GM21723 (cell line): ENCODE measurements at regions not wholly inside any gene's neighbourhood (a gene's known extent, or its start where the extent isn't known, plus 50 kb on each side); places are given as distances from the start of the nearest gene placed in this dataset.
A peak's percentile ranks its signal among the peaks of the same experiment; 100 is the strongest.

ENCODE experiments used
- ATAC-seq: cut with Tn5 transposase; IDR thresholded peaks from one replicate; pipeline ENCODE4 v1.9.1; 2021; ENCODE audit warnings: mild to moderate bottlenecking, moderate library complexity; ENCODE audit not compliant: unreplicated experiment

- ATAC-seq: no peak
These were observed 276.3 kb downstream of the KCNS3 start for GRCh38 chr2:18154812-18155211.

GRCh38 chr2:18154259-18154658, 275.8 kb downstream of the KCNS3 start:
- ATAC-seq: no peak

DNA sequence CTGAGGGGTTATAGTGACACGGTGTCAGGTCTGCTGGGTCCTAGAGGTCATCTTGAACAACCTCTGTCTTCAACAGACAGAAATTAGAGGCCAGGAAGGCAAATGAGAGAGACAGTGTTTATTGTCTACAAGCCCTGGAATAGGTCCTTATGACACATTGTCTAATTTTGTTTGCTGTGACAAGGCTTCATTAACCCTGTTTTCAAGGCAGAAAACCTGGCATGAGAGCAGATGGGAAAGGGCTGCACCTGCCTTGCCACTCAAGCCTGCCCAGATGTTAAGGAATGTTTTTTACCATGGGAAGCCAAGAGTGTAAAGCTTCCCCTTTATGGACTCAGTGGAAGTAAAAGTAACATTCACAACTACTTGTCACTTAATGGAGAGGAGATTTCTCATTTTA, 275.3 kb downstream of the KCNS3 start:
- no peak for ATAC-seq

- no peak for ATAC-seq
These were observed 272.8 kb downstream of the KCNS3 start for GRCh38 chr2:18151237-18151636.

DNA sequence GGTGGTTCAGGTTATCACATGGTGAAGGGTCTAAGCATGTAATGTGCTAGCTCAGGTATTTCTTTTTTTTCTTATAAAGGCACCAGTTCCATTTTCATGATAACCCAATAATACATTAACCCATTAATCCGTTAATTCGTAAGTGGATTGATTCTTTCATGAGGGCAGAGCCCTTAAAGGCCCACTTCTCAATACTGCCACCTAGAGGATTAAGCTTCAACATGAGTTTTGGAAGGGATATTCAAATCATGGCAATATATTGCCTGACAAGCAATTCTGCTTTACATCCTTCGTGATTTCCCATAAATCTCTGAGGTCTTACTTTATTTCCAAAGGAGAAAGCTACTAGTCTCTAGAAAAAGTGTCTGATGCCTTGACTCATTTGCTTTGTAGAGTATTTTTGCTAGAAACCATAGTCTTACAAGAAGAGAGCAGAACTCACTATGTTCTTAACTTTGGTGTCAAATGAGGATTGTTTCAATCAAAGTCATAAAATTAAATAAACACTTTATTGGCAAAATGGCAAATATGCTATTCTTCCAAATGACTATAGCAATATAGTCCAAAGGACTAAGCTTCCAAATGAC, 271.3 kb downstream of the KCNS3 start:
- ATAC-seq: no peak

DNA sequence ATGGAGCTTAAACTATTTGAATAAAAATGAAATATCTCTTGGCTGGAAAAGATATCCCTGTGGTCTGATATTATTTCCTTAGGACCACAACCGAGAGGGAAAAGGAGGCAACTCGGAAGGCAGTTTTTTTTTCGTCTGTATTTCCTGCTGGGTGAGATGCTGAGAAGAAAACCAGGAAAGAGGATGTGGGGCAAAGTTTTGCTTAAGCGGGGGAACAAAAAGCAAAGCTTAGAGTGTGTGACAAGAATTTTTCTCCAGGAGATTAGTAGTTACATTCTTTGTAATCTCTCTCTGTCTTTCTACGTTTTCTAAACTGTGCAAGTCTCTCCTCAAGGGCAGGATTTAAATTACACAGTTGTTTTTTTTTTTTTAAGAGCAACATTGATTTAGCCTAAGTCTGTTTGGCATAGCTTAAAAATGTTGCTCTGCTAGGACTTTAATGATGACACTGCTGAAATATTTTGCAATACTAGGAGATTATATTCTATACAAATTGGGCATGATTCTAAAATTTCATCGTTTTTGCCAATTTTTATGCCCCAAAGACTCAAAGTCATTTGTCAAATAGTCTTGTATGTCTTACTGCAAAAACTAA, 258.5 kb downstream of the KCNS3 start:
- no peak for ATAC-seq

- no peak for ATAC-seq
These were observed 254.8 kb downstream of the KCNS3 start for GRCh38 chr2:18133310-18133709.

GRCh38 chr2:18132697-18133096, 254.2 kb downstream of the KCNS3 start:
- ATAC-seq: no peak

- no peak for ATAC-seq
These were observed 253.3 kb downstream of the KCNS3 start for GRCh38 chr2:18131761-18132160.

DNA sequence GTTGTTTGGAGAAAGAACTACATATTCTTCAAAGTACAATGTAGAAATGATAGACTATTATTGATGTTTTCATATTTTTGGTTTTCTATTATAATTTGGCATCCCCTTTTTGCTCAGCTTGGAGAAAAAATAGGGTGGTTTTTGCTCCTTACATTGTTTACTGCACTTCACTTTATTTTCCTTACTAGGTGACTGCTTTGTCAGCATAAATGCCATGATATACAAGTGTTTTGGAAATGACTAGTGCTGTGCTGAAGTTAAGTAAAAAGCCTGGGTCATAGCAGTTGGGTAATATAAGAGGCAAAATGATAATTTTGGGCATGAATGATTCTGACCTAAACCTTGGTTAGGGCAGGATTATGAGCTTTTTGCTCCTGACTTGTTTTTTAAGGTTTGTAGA, 250.9 kb downstream of the KCNS3 start:
- no peak for ATAC-seq

- ATAC-seq: no peak
These were observed 246.8 kb downstream of the KCNS3 start for GRCh38 chr2:18125303-18125702.

GRCh38 chr2:18124116-18124835, 245.8 kb downstream of the KCNS3 start:
- ATAC-seq: no peak

DNA sequence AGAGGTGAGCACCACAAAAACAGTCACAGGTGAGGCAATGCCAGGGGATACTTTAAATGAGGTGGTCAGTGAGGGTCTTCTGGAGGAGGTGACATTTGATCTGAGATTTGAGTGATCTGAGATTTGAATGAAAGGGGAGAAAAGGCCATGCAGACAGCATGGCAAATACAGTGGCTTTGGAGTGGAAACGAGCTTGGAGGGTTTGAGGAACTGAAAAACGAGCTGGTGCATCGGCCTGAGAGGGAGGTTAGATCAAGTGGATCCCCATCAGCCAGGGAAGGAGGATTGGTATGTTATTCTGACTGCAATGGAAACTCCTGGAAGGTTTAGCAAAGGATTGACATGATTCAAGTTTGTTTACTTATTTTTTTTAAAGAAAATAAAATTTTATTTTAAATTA, 245.1 kb downstream of the KCNS3 start:
- ATAC-seq: no peak

DNA sequence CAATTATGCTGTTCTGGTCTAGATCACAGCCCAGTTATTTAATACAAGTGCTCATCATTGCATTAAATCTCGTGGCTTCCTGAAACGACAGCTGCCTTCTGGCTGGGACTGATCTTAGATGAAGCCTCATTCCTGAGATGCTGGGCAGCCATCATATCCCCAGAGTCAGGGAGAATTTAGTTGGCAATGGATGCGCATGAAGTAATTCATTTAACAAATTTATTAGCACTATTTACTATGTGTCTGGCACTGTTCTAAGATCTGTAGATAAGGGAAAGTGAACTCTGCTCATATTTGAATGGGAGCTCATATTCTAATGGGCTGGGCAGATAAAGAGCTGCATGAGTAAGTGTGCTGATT, 244.7 kb downstream of the KCNS3 start:
- ATAC-seq: no peak

- ATAC-seq: no peak
These were observed 244.2 kb downstream of the KCNS3 start for GRCh38 chr2:18122544-18123210.

DNA sequence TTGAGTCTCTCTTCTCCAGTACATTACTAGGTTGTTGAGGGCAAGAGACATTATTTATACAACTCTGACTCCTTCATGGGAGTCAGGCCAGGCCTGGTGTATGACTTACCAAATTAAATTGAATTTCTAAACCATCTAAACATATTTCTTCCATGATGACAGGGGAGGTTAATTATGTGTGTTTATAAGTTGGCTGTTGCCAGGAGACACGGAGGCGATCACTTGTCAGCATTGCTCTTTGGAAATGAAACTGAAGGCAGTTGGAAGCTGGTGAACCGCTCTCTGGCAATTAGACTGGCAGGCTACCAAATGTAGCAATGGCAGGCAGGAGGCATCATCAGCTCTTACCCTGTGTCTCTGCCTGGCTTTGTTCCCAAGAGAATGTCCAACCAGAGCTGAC, 241.4 kb downstream of the KCNS3 start:
- ATAC-seq: no peak

DNA sequence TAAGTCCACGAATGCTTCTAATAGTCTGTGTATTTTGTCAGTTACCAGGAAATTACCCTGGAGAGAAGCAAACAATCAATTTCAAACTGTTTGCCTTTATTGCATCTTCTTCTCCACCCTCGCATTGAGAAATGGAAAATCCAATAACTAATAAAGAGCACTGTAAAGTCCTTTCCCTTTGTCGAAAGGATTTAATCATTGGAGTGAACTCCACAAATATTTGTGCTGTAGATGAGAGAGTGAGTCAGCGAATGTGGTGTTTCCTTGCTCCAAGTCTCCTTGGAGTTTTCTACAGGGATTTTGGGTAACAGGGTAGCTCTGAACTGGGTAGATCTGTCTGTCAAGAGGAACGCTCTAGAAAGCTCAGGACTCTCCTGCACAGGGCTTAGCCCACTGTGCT, 240.2 kb downstream of the KCNS3 start:
- ATAC-seq: no peak

GRCh38 chr2:18117592-18117991, 239.1 kb downstream of the KCNS3 start:
- ATAC-seq: peak; percentile 97

DNA sequence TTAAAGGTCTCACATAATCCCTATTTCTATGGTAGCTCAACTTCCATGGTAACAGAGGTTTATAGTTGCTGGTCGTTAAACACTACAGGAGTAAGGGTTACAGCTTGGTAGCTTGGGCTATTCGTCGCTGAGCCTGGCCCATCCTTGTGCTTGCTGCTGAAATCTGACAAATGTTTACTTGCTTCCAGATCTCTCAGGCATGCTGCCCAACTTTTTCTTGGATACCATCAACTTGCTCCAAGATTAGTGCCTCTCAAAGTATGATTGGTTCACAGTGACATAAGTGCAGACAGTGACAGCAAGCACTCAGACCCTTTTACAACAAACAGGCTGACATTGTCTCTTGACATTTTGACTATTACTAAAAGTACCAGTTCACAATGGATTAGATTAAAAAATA, 231.8 kb downstream of the KCNS3 start:
- no peak for ATAC-seq

GRCh38 chr2:18106841-18107240, 228.4 kb downstream of the KCNS3 start:
- no peak for ATAC-seq

- no peak for ATAC-seq
These were observed 227.5 kb downstream of the KCNS3 start for GRCh38 chr2:18105929-18106328.

GRCh38 chr2:18104595-18105224, 226.2 kb downstream of the KCNS3 start:
- ATAC-seq: no peak
